ENCODE measurements at regions not wholly inside any gene's neighbourhood (a gene's known extent, or its start where the extent isn't known, plus 50 kb on each side); places are given as distances from the start of the nearest gene placed in this dataset.

GRCh38 chr5:87671146-87671545, 258.4 kb upstream of the CCNH start:
- Histone ChIP-seq H3K4me3 (no peak overlapping the region), H3F3A (ENCODE audit: insufficient read depth) (no peaks in the 10 kb centered on the region), H3K27ac (no peak overlapping the region), H3K9ac (no peak overlapping the region), H3K4me1 (ENCODE audit: insufficient read depth) (no peaks in the 10 kb centered on the region), H2AFZ (no peak overlapping the region), H3K9me3 (ENCODE audit: low read depth) (no peaks in the 10 kb centered on the region), H3K9me2 (ENCODE audit: insufficient read depth) (no peaks in the 10 kb centered on the region), H4K20me1 (ENCODE audit: insufficient read depth) (no peaks in the 10 kb centered on the region), H3K4me2 (ENCODE audit: unreplicated experiment) (no peak overlapping the region), H3K79me2 (ENCODE audit: insufficient read depth) (no peaks in the 10 kb centered on the region), H3K27me3 (replicated peaks; ENCODE audit: insufficient read depth) (no peaks in the 10 kb centered on the region), H3K36me3 (ENCODE audit: low read depth) (no peaks in the 10 kb centered on the region)
- TF ChIP-seq EZH2 (IDR thresholded peaks at IDR 0.05; ENCODE audit: insufficient read depth, poor library complexity, severe bottlenecking): no peak
- no peak for TF ChIP-seq EZH2phosphoT487 (IDR thresholded peaks at IDR 0.05; ENCODE audit: insufficient read depth, low read depth)
- WGBS, 2 experiments (ENCODE audit: low coverage in 1 of 2, low lambda C conversion rate in 2 of 2, missing lambda C conversion rate in 2 of 2): 19 to 23% methylated on average over 4 of the region's 4 CpGs
- in situ Hi-C loops (cut with MboI): no loop called here
- no peak for DNase-seq

DNA sequence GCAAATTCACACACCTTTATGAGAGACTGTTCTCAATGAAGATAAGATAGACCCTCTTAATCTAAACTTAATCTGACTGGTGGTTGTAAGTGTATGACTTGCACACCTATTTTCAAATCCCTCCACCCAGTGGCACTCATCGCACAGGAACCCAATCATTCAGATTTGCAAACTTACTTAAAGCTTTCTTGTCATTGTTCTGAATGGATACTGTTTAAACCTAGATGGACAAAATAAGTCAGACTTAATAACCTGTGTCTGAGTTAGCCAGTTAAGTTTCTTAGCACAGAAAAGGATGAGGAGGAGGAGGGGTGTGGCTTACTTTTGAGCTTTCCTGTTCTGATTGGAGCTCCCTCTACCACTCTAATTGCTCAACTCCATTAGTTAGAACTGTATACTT, 252.4 kb upstream of the CCNH start:
- 69 to 79% methylated on average over 1 of the region's 1 CpG for WGBS, 2 experiments (ENCODE audit: low coverage in 1 of 2, low lambda C conversion rate in 2 of 2, missing lambda C conversion rate in 2 of 2)
- H3F3A ChIP-seq (ENCODE audit: insufficient read depth): no peaks in the 10 kb centered on the region
- DNase-seq: no peak
- H3K4me1 ChIP-seq (ENCODE audit: insufficient read depth): no peaks in the 10 kb centered on the region
- no peak overlapping the region for H3K9ac ChIP-seq
- no peaks in the 10 kb centered on the region for H4K20me1 ChIP-seq (ENCODE audit: insufficient read depth)
- no peaks in the 10 kb centered on the region for H3K36me3 ChIP-seq (ENCODE audit: low read depth)
- in situ Hi-C loops (cut with MboI): no loop called here
- no peak overlapping the region for H3K27ac ChIP-seq
- H3K4me3 ChIP-seq: no peak overlapping the region
- H2AFZ ChIP-seq: no peak overlapping the region
- TF ChIP-seq EZH2 (IDR thresholded peaks at IDR 0.05; ENCODE audit: insufficient read depth, poor library complexity, severe bottlenecking): no peak
- TF ChIP-seq EZH2phosphoT487 (IDR thresholded peaks at IDR 0.05; ENCODE audit: insufficient read depth, low read depth): no peak
- no peaks in the 10 kb centered on the region for H3K9me2 ChIP-seq (ENCODE audit: insufficient read depth)
- no peaks in the 10 kb centered on the region for H3K9me3 ChIP-seq (ENCODE audit: low read depth)
- no peaks in the 10 kb centered on the region for H3K79me2 ChIP-seq (ENCODE audit: insufficient read depth)
- H3K27me3 ChIP-seq (replicated peaks; ENCODE audit: insufficient read depth): no peaks in the 10 kb centered on the region
- no peak overlapping the region for H3K4me2 ChIP-seq (ENCODE audit: unreplicated experiment)

DNA sequence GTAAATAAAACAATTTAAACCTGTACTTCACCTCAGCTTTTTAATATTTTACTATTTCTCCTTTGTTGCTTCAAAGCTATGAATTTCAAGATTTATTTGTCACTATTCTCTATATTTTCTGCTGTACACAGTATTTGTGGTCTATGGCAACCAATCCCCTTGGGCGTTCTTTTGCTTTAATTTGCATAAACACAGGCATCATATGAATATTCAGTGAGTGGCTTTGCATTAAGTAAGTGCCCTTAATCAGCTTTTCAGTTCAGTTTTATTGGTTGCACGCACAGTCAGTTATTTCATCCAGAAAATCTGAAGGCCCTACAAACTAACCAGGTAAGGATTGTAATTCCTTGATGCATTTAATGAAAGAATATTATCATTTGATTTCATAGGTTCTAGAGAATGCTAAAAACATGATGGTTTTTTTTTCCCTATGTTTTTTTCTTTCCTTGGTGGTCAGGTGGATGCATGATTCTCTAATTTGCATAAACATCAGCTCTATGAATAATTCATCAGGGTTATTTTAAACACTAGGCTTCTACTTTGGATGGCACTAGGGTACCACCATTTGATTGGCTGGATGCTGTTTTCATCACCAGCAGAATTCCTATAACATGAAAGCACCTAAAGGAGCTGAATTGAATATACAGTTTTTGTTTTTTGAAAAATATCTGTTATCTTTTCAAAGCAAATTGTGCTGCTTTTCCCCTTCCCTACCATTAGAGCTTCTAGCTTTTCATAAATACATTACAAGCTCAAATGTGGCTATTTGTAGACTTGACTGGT, 249.2 kb upstream of the CCNH start:
- Histone ChIP-seq H3K27me3 (replicated peaks; ENCODE audit: insufficient read depth) (no peaks in the 10 kb centered on the region), H3K4me3 (no peak overlapping the region), H3K4me2 (ENCODE audit: unreplicated experiment) (no peak overlapping the region), H3K4me1 (ENCODE audit: insufficient read depth) (no peaks in the 10 kb centered on the region), H3K79me2 (ENCODE audit: insufficient read depth) (no peaks in the 10 kb centered on the region), H3K36me3 (ENCODE audit: low read depth) (no peaks in the 10 kb centered on the region), H3K9me2 (ENCODE audit: insufficient read depth) (no peaks in the 10 kb centered on the region), H3F3A (ENCODE audit: insufficient read depth) (no peaks in the 10 kb centered on the region), H4K20me1 (ENCODE audit: insufficient read depth) (no peaks in the 10 kb centered on the region), H3K9ac (no peak overlapping the region), H3K9me3 (ENCODE audit: low read depth) (no peaks in the 10 kb centered on the region), H2AFZ (no peak overlapping the region), H3K27ac (no peak overlapping the region)
- in situ Hi-C loops (cut with MboI): no loop called here
- WGBS, 2 experiments (ENCODE audit: low coverage in 1 of 2, low lambda C conversion rate in 2 of 2, missing lambda C conversion rate in 2 of 2): 11 to 15% methylated on average over 2 of the region's 2 CpGs
- no peak for DNase-seq
- TF ChIP-seq EZH2phosphoT487 (IDR thresholded peaks at IDR 0.05; ENCODE audit: insufficient read depth, low read depth): no peak
- TF ChIP-seq EZH2 (IDR thresholded peaks at IDR 0.05; ENCODE audit: insufficient read depth, poor library complexity, severe bottlenecking): no peak

GRCh38 chr5:87653242-87653641, 240.5 kb upstream of the CCNH start:
- 14 to 28% methylated on average over 2 of the region's 2 CpGs for WGBS, 2 experiments (ENCODE audit: low coverage in 1 of 2, low lambda C conversion rate in 2 of 2, missing lambda C conversion rate in 2 of 2)
- no peak overlapping the region for H2AFZ ChIP-seq
- H3K27ac ChIP-seq: no peak overlapping the region

More at GRCh38 chr5:87653242-87653641, 240.5 kb upstream of the CCNH start:
- TF ChIP-seq EZH2 (IDR thresholded peaks at IDR 0.05; ENCODE audit: insufficient read depth, poor library complexity, severe bottlenecking) (no peak), EZH2phosphoT487 (IDR thresholded peaks at IDR 0.05; ENCODE audit: insufficient read depth, low read depth) (no peak)
- Histone ChIP-seq H3K36me3 (ENCODE audit: low read depth) (no peaks in the 10 kb centered on the region), H4K20me1 (ENCODE audit: insufficient read depth) (no peaks in the 10 kb centered on the region), H3K9me3 (ENCODE audit: low read depth) (no peaks in the 10 kb centered on the region), H3K79me2 (ENCODE audit: insufficient read depth) (no peaks in the 10 kb centered on the region), H3K4me2 (ENCODE audit: unreplicated experiment) (no peak overlapping the region), H3F3A (ENCODE audit: insufficient read depth) (no peaks in the 10 kb centered on the region), H3K9me2 (ENCODE audit: insufficient read depth) (no peaks in the 10 kb centered on the region), H3K4me3 (no peak overlapping the region), H3K9ac (no peak overlapping the region), H3K27me3 (replicated peaks; ENCODE audit: insufficient read depth) (no peaks in the 10 kb centered on the region), H3K4me1 (ENCODE audit: insufficient read depth) (no peaks in the 10 kb centered on the region)
- in situ Hi-C loops (cut with MboI): no loop called here
- DNase-seq: no peak

Data from GM23248 (cell line).